MM.1S (cell line): ENCODE measurements at regions not wholly inside any gene's neighbourhood (a gene's known extent, or its start where the extent isn't known, plus 50 kb on each side); places are given as distances from the start of the nearest gene placed in this dataset.

ENCODE experiments used
- DNase-seq: peaks from one replicate; pipeline ENCODE4 v3.0.0-alpha.2; 2015
- H2AFZ ChIP-seq: fragments of 300-600 bp; sonication (generic); 2 replicates; pipeline ENCODE4 v1.6.0; 2016; ENCODE audit warnings: antibody characterized with exemption, low read length
- H3F3A ChIP-seq: fragments of 300-600 bp; sonication (generic); 2 replicates; pipeline ENCODE4 v1.6.1; 2016; ENCODE audit warnings: mild to moderate bottlenecking, antibody characterized with exemption, low read length, moderate library complexity, mixed read lengths; ENCODE audit not compliant: insufficient read depth
- H3K27ac ChIP-seq: fragments of 300-600 bp; sonication (generic); 2 replicates; pipeline ENCODE4 v1.5.1; 2016; ENCODE audit warnings: mild to moderate bottlenecking, low read length
- H3K27me3 ChIP-seq: fragments of 300-600 bp; sonication (generic); replicated peaks from 2 replicates; pipeline ENCODE4 v1.6.0; 2016; ENCODE audit warnings: low read length; ENCODE audit not compliant: insufficient read depth
- H3K36me3 ChIP-seq: fragments of 300-600 bp; sonication (generic); replicated peaks from 2 replicates; pipeline ENCODE4 v1.6.1; 2016; ENCODE audit warnings: mild to moderate bottlenecking, low read length, mixed read lengths; ENCODE audit not compliant: insufficient read depth
- H3K4me1 ChIP-seq: fragments of 300-600 bp; sonication (generic); 2 replicates; pipeline ENCODE4 v1.6.1; 2016; ENCODE audit warnings: low read length, mixed read lengths
- H3K4me2 ChIP-seq: fragments of 300-600 bp; sonication (generic); 2 replicates; pipeline ENCODE4 v1.6.0; 2016; ENCODE audit warnings: low read depth, low read length
- H3K4me3 ChIP-seq: fragments of 300-600 bp; sonication (generic); 2 replicates; pipeline ENCODE4 v1.5.1; 2016; ENCODE audit warnings: low read length, mixed read lengths
- H3K79me2 ChIP-seq: fragments of 300-600 bp; sonication (generic); 2 replicates; pipeline ENCODE4 v1.6.1; 2016; ENCODE audit warnings: mixed run types, low read length, mixed read lengths
- H3K9ac ChIP-seq: fragments of 300-600 bp; sonication (generic); 2 replicates; pipeline ENCODE4 v1.6.1; 2016; ENCODE audit warnings: low read length, mixed read lengths
- H3K9me2 ChIP-seq: fragments of 300-600 bp; sonication (generic); replicated peaks from 2 replicates; pipeline ENCODE4 v1.6.1; 2016; ENCODE audit warnings: mild to moderate bottlenecking, low read length, mixed read lengths; ENCODE audit not compliant: insufficient read depth
- H3K9me3 ChIP-seq: fragments of 300-600 bp; sonication (generic); replicated peaks from 2 replicates; pipeline ENCODE4 v1.6.1; 2016; ENCODE audit warnings: mild to moderate bottlenecking, low read length, mixed read lengths; ENCODE audit not compliant: insufficient read depth
- H4K20me1 ChIP-seq: fragments of 300-600 bp; sonication (generic); 2 replicates; pipeline ENCODE4 v1.6.1; 2016; ENCODE audit warnings: mild to moderate bottlenecking, low read length, moderate library complexity, mixed read lengths; ENCODE audit not compliant: insufficient read depth
- CTCF ChIP-seq: fragments of 300-600 bp; sonication (generic); IDR thresholded peaks from 2 replicates; pipeline ENCODE4 v1.5.1; 2016; ENCODE audit warnings: antibody characterized with exemption, low read length, mixed read lengths
- EZH2 ChIP-seq: fragments of 300-600 bp; sonication (generic); optimal IDR thresholded peaks from 2 replicates; pipeline ENCODE3; 2017; ENCODE audit warnings: low read depth, mild to moderate bottlenecking, antibody characterized with exemption, low read length, mixed read lengths
- EZH2phosphoT487 ChIP-seq: fragments of 300-600 bp; sonication (generic); IDR thresholded peaks from 2 replicates; pipeline ENCODE4 v1.6.1; 2018; ENCODE audit warnings: antibody characterized with exemption, low read length

- H3K4me1 ChIP-seq: no peaks in the 10 kb centered on the region
- TF ChIP-seq CTCF (no peak), EZH2phosphoT487 (no peak), EZH2 (no peak)
- H3K9me3 ChIP-seq: no peaks in the 10 kb centered on the region
- no peaks in the 10 kb centered on the region for H3F3A ChIP-seq
- no peak for DNase-seq
- H4K20me1 ChIP-seq: no peaks in the 10 kb centered on the region
- H3K4me2 ChIP-seq: no peak overlapping the region
- H3K27me3 ChIP-seq: no peaks in the 10 kb centered on the region
- no peaks in the 10 kb centered on the region for H3K79me2 ChIP-seq
- no peak overlapping the region for H3K4me3 ChIP-seq
- H3K27ac ChIP-seq: no peak overlapping the region
- H2AFZ ChIP-seq: no peak overlapping the region
- no peaks in the 10 kb centered on the region for H3K36me3 ChIP-seq
- H3K9ac ChIP-seq: no peak overlapping the region
- no peaks in the 10 kb centered on the region for H3K9me2 ChIP-seq
Observed at GRCh38 chr4:119823891-119824290, 195.3 kb upstream of the PDE5A start.

GRCh38 chr4:119823045-119823444 is 194.4 kb upstream of the PDE5A start:
- Histone ChIP-seq H3K9ac (no peak overlapping the region), H3F3A (no peaks in the 10 kb centered on the region), H4K20me1 (no peaks in the 10 kb centered on the region), H3K4me1 (no peaks in the 10 kb centered on the region), H3K9me2 (no peaks in the 10 kb centered on the region), H3K4me2 (no peak overlapping the region), H3K9me3 (no peaks in the 10 kb centered on the region), H3K4me3 (no peak overlapping the region), H2AFZ (no peak overlapping the region), H3K27ac (no peak overlapping the region), H3K79me2 (no peaks in the 10 kb centered on the region), H3K36me3 (no peaks in the 10 kb centered on the region), H3K27me3 (no peaks in the 10 kb centered on the region)
- TF ChIP-seq EZH2: no peak
- no peak for TF ChIP-seq EZH2phosphoT487
- no peak for TF ChIP-seq CTCF
- no peak for DNase-seq

GRCh38 chr4:119816473-119816872 is 187.9 kb upstream of the PDE5A start:
- Histone ChIP-seq H3K4me3 (no peak overlapping the region), H4K20me1 (no peaks in the 10 kb centered on the region), H3K4me1 (no peaks in the 10 kb centered on the region), H3K27ac (no peak overlapping the region), H2AFZ (no peak overlapping the region), H3K27me3 (no peaks in the 10 kb centered on the region), H3K9me3 (no peaks in the 10 kb centered on the region), H3K9me2 (no peaks in the 10 kb centered on the region), H3K4me2 (no peak overlapping the region), H3K36me3 (no peaks in the 10 kb centered on the region), H3F3A (no peaks in the 10 kb centered on the region), H3K9ac (no peak overlapping the region), H3K79me2 (no peaks in the 10 kb centered on the region)
- no peak for TF ChIP-seq CTCF
- TF ChIP-seq EZH2phosphoT487: no peak
- TF ChIP-seq EZH2: no peak
- DNase-seq: no peak
